HEK293T (cell line): ENCODE measurements at regions not wholly inside any gene's neighbourhood (a gene's known extent, or its start where the extent isn't known, plus 50 kb on each side); places are given as distances from the start of the nearest gene placed in this dataset.

ENCODE experiments used
- FOXM1 ChIP-seq: fragments of 450-650 bp; IDR thresholded peaks from 2 replicates; pipeline ENCODE4 v1.6.1; 2017; ENCODE audit warnings: mild to moderate bottlenecking, borderline replicate concordance
- TARDBP ChIP-seq: fragments of 450-650 bp; IDR thresholded peaks from 2 replicates; pipeline ENCODE4 v1.6.1; 2016

DNA sequence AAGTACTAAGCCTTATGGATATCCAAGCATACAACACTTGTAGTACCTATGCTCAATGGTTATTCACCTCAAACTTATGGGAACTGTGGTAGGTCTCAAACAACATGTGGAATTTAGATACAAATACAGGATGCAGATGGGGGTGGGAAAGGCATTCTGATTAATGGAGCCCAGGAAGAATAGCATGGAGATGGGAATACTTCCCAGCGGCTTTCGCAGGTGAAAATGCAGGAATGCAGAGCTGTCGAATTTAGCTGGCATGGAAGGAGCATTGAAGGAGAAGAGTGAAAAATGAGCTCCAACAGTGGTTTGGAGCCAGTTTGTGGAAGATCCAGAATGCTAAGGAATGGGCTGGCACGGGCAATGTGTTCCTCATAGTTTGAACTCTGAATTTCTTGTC, 89.9 kb downstream of the NKX2-1 start:
- no peak for TF ChIP-seq TARDBP
- TF ChIP-seq FOXM1, result no peak
